ENCODE measurements at regions not wholly inside any gene's neighbourhood (a gene's known extent, or its start where the extent isn't known, plus 50 kb on each side); places are given as distances from the start of the nearest gene placed in this dataset.
A peak's percentile ranks its signal among the peaks of the same experiment; 100 is the strongest.

GRCh38 chr6:93886416-93886815 lies 467.1 kb upstream of the EPHA7 start:
- ChIA-PET POLR2A (no interaction called here), CTCF (no interaction called here)
- Histone ChIP-seq H3K9me1 (replicated peaks; ENCODE audit: control insufficient read depth, extremely low read depth, insufficient read depth, low read length) (no peaks in the 10 kb centered on the region), H3K27ac (ENCODE audit: insufficient read depth, low read depth, low read length) (no peak overlapping the region), H3K9ac (replicated peaks; ENCODE audit: extremely low read depth, insufficient read depth, low read length) (no peak overlapping the region), H3K4me2 (ENCODE audit: insufficient read depth, low read length) (no peak overlapping the region), H4K20me1 (replicated peaks; ENCODE audit: control insufficient read depth, extremely low read depth, insufficient read depth, low read length) (no peaks in the 10 kb centered on the region), H2AFZ (ENCODE audit: low read depth, low read length) (no peak overlapping the region), H3K36me3 (ENCODE audit: control insufficient read depth in 2 of 2, extremely low read depth in 1 of 2, insufficient read depth in 2 of 2, low read length in 2 of 2) (no peaks in the 10 kb centered on the region), H3K9me3 (replicated peaks; ENCODE audit: control insufficient read depth, insufficient read depth, low read length) (no peaks in the 10 kb centered on the region), H3K79me2 (ENCODE audit: control insufficient read depth, insufficient read depth, low read length) (no peaks in the 10 kb centered on the region), H3K4me1 (ENCODE audit: control insufficient read depth, extremely low read depth, insufficient read depth, low read length) (no peaks in the 10 kb centered on the region), H3K27me3 (ENCODE audit: control insufficient read depth in 2 of 2, insufficient read depth in 2 of 2, low read length in 2 of 2) (no peaks in the 10 kb centered on the region), H3K4me3 (replicated peaks in 1 of 3; ENCODE audit: insufficient read depth in 1 of 3, low read depth in 1 of 3, low read length in 3 of 3) (no peak overlapping the region)
- intact Hi-C loops (cut with micrococcal nuclease) (no loop called here), dilution Hi-C loops (cut with MboI; ENCODE audit: extremely low pct_ligation_motif_present, low sequenced_read_pairs) (no loop called here)
- no TSS peak for BruUV-seq (replicated peaks)
- FAIRE-seq (no peak), DNase-seq (ENCODE audit: low read depth, low spot score) (peak; percentile 2)
- TF ChIP-seq, protein P1, sequence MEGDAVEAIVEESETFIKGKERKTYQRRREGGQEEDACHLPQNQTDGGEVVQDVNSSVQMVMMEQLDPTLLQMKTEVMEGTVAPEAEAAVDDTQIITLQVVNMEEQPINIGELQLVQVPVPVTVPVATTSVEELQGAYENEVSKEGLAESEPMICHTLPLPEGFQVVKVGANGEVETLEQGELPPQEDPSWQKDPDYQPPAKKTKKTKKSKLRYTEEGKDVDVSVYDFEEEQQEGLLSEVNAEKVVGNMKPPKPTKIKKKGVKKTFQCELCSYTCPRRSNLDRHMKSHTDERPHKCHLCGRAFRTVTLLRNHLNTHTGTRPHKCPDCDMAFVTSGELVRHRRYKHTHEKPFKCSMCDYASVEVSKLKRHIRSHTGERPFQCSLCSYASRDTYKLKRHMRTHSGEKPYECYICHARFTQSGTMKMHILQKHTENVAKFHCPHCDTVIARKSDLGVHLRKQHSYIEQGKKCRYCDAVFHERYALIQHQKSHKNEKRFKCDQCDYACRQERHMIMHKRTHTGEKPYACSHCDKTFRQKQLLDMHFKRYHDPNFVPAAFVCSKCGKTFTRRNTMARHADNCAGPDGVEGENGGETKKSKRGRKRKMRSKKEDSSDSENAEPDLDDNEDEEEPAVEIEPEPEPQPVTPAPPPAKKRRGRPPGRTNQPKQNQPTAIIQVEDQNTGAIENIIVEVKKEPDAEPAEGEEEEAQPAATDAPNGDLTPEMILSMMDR (IDR thresholded peaks at IDR 0.05; ENCODE audit: extremely low read depth in 1 of 2, insufficient read depth in 1 of 2, low read depth in 1 of 2, low read length in 2 of 2): no peak
- TF ChIP-seq POLR2AphosphoS5 (IDR thresholded peaks at IDR 0.05; ENCODE audit: insufficient read depth, low read depth, low read length) (no peak), MAX (IDR thresholded peaks at IDR 0.05; ENCODE audit: insufficient read depth, insufficient read length) (no peak), GATA2 (IDR thresholded peaks at IDR 0.05; ENCODE audit: insufficient read depth, insufficient read length, low read depth, low read length) (no peak), JUN (IDR thresholded peaks at IDR 0.05; ENCODE audit: borderline replicate concordance, insufficient read depth, insufficient read length, low read depth) (no peak), EZH2 (IDR thresholded peaks at IDR 0.05; ENCODE audit: borderline replicate concordance, low read depth, low read length, severe bottlenecking) (no peak), POLR2A (IDR thresholded peaks at IDR 0.05; ENCODE audit: low read depth, low read length) (no peak), FOS (IDR thresholded peaks at IDR 0.05; ENCODE audit: borderline replicate concordance, insufficient read depth, low read length) (no peak), MYC (IDR thresholded peaks at IDR 0.05; ENCODE audit: low read depth, low read length) (no peak)
